Epithelial cell of proximal tubule (primary cell): ENCODE measurements at regions not wholly inside any gene's neighbourhood (a gene's known extent, or its start where the extent isn't known, plus 50 kb on each side); places are given as distances from the start of the nearest gene placed in this dataset.

Experiments used
- DNase-seq: peaks from one replicate; pipeline ENCODE4 v3.0.0-alpha.2; 2011; ENCODE audit warnings: low read depth
- H3K4me3 ChIP-seq: 2 replicates; pipeline ENCODE4 v1.5.1; 2011; ENCODE audit warnings: low read depth, mild to moderate bottlenecking, low read length
- TF ChIP-seq, protein P1 (sequence below): conservative IDR thresholded peaks from 2 replicates; pipeline ENCODE4 v1.5.1; 2012; ENCODE audit warnings: low read depth, mild to moderate bottlenecking, low read length

- no peak overlapping the region for H3K4me3 ChIP-seq
- DNase-seq, result no peak
- TF ChIP-seq, protein P1, sequence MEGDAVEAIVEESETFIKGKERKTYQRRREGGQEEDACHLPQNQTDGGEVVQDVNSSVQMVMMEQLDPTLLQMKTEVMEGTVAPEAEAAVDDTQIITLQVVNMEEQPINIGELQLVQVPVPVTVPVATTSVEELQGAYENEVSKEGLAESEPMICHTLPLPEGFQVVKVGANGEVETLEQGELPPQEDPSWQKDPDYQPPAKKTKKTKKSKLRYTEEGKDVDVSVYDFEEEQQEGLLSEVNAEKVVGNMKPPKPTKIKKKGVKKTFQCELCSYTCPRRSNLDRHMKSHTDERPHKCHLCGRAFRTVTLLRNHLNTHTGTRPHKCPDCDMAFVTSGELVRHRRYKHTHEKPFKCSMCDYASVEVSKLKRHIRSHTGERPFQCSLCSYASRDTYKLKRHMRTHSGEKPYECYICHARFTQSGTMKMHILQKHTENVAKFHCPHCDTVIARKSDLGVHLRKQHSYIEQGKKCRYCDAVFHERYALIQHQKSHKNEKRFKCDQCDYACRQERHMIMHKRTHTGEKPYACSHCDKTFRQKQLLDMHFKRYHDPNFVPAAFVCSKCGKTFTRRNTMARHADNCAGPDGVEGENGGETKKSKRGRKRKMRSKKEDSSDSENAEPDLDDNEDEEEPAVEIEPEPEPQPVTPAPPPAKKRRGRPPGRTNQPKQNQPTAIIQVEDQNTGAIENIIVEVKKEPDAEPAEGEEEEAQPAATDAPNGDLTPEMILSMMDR, result no peak
Observed at GRCh38 chr2:156170929-156171328, 161.6 kb downstream of the NR4A2 start.

DNA sequence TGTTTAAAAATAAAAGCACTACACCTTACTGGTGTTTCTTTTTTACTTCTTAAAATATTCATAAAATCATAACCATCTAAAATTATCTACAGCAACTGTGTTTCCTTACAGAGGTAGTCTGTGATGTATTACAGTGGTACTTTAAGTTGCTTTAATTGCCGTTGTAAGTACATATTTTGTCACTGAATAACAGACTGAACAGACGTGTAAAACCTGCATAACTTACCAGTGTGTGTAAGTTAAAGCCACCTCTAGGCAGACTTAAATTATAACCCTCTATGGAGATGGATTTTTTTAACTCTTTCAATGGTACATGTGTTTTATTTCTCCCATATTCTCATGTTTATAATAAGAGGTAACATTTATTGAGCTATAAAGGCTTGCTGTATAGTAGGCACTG, 166.8 kb downstream of the NR4A2 start:
- H3K4me3 ChIP-seq, result no peak overlapping the region
- TF ChIP-seq, protein P1, result no peak
- DNase-seq, result no peak

DNA sequence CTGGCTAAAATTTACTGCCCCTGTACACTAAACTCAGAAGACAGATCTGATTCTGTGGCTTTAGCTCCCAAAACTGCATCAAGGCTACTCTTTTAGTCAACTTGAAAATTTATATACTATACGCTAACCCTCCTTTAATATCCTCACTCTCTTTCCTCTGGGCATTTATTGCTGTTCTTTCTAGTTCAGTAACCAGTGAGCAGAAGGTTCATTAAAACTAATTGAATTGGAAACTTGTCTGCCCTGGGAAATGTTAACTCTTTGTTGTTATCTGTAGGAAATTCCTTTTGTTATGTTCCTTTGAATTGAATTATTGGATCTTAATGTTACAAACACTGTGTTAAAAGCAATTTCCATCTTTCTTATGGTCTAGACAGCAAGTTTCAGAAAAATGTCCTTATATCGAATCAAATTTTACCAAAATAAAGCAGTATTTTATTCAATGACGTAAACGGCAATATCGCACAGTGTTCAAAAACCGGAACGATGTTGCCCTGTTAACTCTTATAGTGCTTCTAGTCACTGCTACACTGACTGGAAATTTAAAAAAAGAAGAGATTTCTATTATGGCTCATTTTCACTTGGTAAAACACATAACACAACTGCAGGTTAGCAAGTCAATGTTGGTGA, 168.3 kb downstream of the NR4A2 start:
- TF ChIP-seq, protein P1, result no peak
- no peak for DNase-seq

GRCh38 chr2:156158808-156159207, 173.7 kb downstream of the NR4A2 start:
- no peak overlapping the region for H3K4me3 ChIP-seq
- no peak for DNase-seq
- TF ChIP-seq, protein P1, result no peak

More for the DNA sequence above, 168.3 kb downstream of the NR4A2 start:
- no peak overlapping the region for H3K4me3 ChIP-seq

DNA sequence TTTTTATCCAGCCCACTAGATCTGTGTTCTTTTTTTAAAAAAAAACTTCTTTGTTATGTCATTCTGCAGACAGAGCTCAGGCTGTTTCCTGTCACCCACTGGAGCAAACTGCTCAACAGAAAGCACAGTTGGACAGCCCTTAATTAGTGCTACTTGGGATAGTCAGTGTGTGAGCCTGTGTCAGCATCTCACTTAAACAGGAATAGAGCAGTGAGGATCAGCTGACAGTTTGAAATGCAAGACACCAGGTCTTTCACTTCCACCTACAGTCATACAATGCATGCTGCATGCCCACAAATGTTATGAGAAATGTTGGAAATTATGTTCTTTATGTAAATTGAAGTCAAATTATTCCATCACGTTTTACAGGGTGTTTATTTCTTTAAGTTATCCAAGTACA, 174.9 kb downstream of the NR4A2 start:
- TF ChIP-seq, protein P1, result no peak
- no peak for DNase-seq
- no peak overlapping the region for H3K4me3 ChIP-seq

- no peak overlapping the region for H3K4me3 ChIP-seq
- DNase-seq, result no peak
- TF ChIP-seq, protein P1, result peak; percentile 39
Observed at GRCh38 chr2:156156580-156156979, 175.9 kb downstream of the NR4A2 start.

GRCh38 chr2:156155319-156155718, 177.2 kb downstream of the NR4A2 start:
- TF ChIP-seq, protein P1, result no peak
- H3K4me3 ChIP-seq, result no peak overlapping the region

More at GRCh38 chr2:156155319-156155718, 177.2 kb downstream of the NR4A2 start:
- DNase-seq, result no peak
